Esophagus mucosa (tissue), 1 donor: ENCODE measurements at regions not wholly inside any gene's neighbourhood (a gene's known extent, or its start where the extent isn't known, plus 50 kb on each side); places are given as distances from the start of the nearest gene placed in this dataset.
"Not testable (repeated sequence)": the region's sequence is repeated elsewhere in the genome, so short reads cannot be mapped to it uniquely, and the experiment has no call there.

ENCODE experiments used
- ATAC-seq: fragments of 200-7000 bp; cut with Tn5 transposase; one replicate; pipeline ENCODE4 v1.9.1; 2020
- donor health status: DM: yes; HTN: yes; CAD: no.

GRCh38 chr1:232339073-232339472 is 290.9 kb downstream of the SIPA1L2 start:
- ATAC-seq: no peak

- ATAC-seq: peak; percentile 35
Observed at GRCh38 chr1:232335741-232336293, 294.1 kb downstream of the SIPA1L2 start.

GRCh38 chr1:232335261-232335660 is 294.7 kb downstream of the SIPA1L2 start:
- ATAC-seq: peak; percentile 84

GRCh38 chr1:232334811-232335210 is 295.1 kb downstream of the SIPA1L2 start:
- peak; percentile 91 for ATAC-seq

- no peak for ATAC-seq
Observed at GRCh38 chr1:232334246-232334645, 295.7 kb downstream of the SIPA1L2 start.

DNA sequence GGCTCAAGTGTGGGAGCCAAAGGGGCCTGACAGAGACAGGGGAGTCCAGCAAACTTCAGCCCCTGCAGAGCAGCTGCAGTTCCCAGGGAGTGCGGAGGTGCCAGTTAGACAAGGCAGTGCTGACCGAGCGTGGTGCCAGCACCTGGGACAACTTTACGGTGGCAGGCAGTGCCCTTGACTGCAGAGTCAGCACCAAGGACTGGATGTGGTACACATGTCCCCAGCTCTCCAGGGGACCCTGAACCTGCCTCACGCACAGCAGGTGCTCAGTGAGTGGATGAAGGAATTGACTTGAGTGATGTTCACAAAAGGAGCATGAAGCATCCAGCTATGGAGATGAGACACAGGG is 296.5 kb downstream of the SIPA1L2 start:
- no peak for ATAC-seq

GRCh38 chr1:232332710-232333418 is 297.1 kb downstream of the SIPA1L2 start:
- not testable (repeated sequence) for ATAC-seq

DNA sequence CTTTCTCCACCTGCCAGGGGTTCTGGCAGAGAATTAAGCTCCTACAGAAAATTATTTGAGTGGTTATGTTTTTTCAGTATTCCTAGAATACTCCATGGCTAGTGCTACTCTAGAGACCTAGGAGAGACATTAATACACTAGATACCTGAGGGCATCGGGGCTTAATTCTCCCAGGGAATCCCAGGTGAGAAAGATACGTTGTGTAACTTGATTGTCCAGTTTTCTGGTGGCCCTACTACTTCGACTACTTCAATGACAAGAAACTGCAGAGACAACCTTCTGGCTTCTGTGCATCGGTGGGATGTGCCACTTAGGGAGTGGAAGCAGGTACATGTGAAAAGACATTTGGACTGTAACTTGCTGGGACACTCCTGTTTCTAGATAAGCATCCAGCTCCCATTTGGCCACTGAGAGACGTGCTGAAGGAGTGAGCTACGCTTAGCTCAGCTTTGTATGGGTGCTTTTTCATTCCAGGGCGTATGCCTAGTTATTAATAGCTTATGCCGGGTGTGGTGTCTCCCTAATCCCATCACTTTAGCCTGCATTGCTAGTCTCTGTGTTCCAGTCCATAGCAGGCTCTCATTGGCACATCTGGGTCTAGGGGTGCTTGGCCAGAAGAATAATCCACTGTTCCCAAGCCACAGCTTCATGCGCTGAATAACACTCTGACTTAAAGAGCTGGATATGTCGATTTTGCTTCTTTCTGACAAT is 300.7 kb downstream of the SIPA1L2 start:
- peak; percentile 90 for ATAC-seq

GRCh38 chr1:232328486-232329102 is 301.3 kb downstream of the SIPA1L2 start:
- no peak for ATAC-seq

- no peak for ATAC-seq
Observed at GRCh38 chr1:232327899-232328298, 302.0 kb downstream of the SIPA1L2 start.

DNA sequence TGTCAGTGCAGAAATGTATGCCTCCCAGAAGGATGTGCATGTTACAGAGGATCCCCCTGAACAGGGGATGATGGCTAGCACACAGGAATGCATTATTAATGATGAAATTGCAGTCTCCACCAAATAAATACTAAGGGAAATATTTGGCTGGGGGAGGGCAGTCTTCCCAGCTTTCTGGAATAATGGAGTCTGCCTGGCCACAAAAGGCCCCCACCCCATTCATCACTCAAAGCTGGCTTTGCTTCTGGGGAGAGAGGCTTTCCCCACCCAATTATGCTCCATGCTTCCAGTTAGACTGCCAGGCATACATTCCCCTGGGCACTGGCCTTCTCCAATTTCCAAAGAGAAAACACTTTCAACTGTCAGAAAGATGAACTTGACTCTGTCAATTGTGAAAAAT is 302.7 kb downstream of the SIPA1L2 start:
- no peak for ATAC-seq

GRCh38 chr1:232322162-232322734 is 307.7 kb downstream of the SIPA1L2 start:
- ATAC-seq: no peak

- peak; percentile 72 for ATAC-seq
Observed at GRCh38 chr1:232319518-232320210, 310.3 kb downstream of the SIPA1L2 start.

GRCh38 chr1:232319072-232319471 is 310.9 kb downstream of the SIPA1L2 start:
- peak; percentile 90 for ATAC-seq

DNA sequence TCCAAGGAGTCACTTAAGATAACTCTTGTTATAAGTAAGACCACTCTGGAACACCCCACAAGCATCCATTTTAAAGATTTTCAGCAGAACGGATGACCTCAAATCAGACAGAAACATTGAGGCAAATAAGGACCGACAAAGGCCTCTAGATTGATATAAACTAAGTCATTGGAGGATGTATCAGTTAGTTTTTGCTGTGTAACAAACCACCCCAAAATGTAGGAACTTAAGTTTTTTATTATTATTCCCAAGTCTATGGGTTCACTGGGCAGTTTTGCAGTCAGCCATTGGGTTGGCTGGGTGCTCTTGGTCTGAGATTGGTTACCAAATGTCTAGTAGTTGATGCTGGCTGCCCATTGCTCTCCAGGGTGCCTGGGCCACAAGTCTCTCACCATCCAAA is 311.8 kb downstream of the SIPA1L2 start:
- ATAC-seq: no peak

DNA sequence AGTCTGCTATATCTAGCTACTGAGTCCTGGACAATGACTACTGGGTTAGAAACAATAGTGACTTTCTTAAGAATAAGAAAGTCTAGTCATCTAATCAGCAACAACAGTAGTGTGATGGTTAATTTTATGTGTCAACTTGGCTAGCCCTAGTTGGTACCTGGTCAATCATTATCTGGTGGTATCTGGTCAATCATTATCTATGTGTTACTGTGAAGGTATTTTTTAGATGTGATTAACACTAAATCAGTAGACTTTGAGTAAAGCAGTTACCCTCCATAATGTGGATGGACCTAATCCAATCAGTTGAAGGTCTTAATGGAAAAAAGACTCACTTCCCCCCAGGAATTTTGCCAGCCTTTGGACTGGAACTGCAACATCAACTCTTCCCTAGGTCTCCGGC is 312.6 kb downstream of the SIPA1L2 start:
- ATAC-seq: no peak

DNA sequence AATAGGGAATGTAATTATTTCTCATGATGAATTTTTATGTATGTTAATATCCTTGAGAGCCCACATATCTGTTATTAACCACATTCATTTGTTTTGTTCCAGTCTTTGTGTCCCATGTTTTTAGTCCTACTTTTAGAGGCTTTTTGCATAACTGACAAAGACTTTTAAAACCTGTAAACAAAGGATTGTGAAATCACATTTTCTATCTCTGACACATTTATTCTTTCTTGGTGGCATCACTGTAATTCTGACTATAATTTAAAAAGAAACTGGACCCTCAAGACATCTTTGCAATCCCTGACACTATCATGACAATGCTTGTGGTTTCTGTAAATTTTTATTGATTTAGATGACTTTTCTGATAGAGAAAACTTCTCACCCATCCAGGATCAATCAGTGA is 313.1 kb downstream of the SIPA1L2 start:
- ATAC-seq: no peak

- not testable (repeated sequence) for ATAC-seq
Observed at GRCh38 chr1:232313876-232314275, 316.1 kb downstream of the SIPA1L2 start.

DNA sequence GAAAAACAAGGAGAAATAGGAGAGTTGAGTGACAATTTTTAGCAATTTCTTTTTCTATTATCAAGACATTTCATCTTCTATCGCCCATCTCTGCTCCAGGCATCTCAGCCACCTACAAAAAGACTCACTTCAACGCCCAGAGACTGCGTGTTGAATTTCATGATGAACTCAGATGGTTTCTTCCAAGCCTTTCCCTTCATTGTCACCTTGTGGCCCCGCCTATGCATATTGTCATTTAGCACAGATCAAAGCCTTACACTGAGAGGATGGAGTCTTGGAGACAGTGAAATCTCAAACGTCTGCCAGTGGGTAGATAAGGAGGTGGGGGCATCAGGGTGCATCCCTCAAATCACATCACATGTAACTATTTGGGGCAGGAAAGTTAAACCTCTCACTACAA is 319.4 kb downstream of the SIPA1L2 start:
- ATAC-seq: no peak

DNA sequence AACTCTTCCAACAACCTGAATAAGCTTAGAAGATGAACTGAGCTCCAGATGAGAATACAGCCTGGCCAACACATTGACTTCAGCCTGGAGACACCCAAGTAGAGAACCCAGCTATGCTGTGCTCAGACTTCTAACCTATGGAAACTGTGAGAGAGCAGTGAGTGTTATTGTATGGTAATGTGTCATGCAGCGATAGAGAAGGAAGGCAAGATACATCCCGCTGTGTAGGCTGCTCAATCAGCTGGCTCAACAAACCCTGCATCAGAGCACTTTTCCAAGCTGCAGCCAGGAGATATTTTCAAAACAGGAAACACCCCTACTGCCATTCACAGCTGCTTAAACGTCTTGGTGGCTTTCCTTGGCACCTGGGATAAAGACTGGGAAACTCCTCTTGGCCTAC is 321.3 kb downstream of the SIPA1L2 start:
- no peak for ATAC-seq

DNA sequence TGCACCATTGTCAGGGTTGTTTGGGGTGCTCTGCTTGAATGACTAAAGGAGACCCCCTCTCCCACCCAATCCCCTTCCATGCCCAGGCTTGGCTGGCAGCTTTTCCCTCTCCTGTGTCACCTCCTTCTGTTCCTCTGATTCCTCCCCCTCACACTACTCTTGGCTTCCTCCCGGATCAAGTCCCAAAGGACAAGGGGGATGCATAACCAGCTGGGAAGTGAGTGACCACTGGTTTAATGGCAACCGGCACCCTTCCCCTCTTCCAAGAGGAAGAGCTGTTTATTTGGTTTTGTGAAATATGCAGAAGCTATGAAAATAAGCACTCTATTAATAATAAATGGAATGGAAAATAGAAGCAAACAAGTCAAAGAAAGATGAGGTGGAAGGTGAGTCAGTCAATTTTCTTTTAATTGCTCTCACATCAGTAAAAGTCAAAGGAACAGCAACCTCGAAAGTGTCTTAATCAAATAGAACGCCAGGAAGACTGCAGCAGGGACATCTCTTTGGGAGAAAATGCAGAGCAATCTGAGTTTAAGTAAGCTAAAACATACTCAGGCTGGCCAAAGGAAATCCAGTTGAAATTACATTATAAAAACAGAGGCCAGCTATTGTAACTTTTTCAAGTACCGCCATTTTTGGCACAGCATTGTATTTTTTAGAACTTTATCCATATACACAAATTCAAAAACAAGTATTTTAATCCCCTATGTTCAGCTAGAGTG is 322.5 kb downstream of the SIPA1L2 start:
- ATAC-seq: no peak
